ENCODE measurements at regions not wholly inside any gene's neighbourhood (a gene's known extent, or its start where the extent isn't known, plus 50 kb on each side); places are given as distances from the start of the nearest gene placed in this dataset.

DNA sequence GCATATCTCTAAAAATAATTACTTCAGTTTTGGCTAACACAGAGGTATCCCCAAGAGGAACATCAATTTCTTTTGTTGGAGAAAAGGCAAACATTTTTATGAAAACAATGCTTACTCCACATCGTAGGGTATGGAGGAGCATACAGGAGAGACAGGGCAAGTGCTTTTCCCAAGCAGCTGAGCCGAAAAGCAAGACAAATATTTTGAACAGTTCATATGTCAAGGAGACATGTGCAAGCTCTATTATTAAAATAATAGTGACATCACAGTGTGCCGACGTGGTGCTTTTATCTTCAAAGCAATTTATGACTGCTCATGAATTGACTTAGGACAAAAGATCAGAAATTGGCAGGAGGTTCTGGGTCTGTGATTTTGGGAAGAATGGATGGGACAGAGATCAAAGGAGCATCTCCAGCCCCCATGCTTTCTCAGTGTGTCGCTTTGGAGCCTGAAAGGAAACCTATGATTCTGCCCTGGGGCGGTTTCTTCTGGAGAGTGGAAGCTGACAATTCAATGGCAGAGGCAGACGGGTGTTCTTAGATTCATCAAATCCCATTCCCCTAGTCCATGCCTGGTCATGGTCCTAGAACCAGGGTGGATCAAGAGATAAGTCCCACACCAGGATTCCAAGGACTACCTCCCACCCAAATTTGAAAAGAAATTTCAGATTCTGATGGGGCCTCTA lies 97.1 kb downstream of the JCAD start:
- WGBS, 2 experiments (ENCODE audit: insufficient coverage in 2 of 2), result 80 to 85% methylated on average over 6 to 7 of the region's 7 CpGs
- H3K4me3 ChIP-seq (ENCODE audit: extremely low read depth, insufficient read depth, low read length, poor library complexity, severe bottlenecking), result no peak overlapping the region
- H3K36me3 ChIP-seq (ENCODE audit: control insufficient read depth, insufficient read depth, low read length), result no peaks in the 10 kb centered on the region
- H3K9me3 ChIP-seq (ENCODE audit: control insufficient read depth, low read length), result no peaks in the 10 kb centered on the region
- H3K4me1 ChIP-seq (ENCODE audit: control insufficient read depth, insufficient read depth, low read length, poor library complexity, severe bottlenecking), result no peaks in the 10 kb centered on the region
- no peak overlapping the region for H3K27ac ChIP-seq (ENCODE audit: low read depth, low read length, severe bottlenecking)

DNA sequence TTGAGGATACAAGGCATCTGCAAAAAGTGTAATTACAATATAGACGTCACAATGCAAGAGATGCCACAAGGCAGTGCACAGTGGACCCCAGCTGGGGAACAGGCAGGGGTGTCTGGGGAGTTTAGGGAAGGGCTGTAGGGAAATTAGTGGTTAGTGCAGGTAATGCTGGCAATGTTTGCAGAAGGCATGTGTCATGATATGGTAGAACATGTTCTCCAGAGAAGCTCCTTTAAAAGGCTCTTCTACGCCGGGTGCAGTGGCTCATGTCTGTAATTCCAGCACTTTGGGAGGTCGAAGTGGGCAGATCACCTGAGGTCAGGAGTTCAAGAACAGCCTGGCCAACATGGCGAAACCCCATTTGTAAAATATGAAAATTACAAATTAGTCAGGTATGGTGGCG lies 98.0 kb downstream of the JCAD start:
- 92 to 96% methylated on average over 6 of the region's 6 CpGs for WGBS, 2 experiments (ENCODE audit: insufficient coverage in 2 of 2)
- Histone ChIP-seq H3K4me1 (ENCODE audit: control insufficient read depth, insufficient read depth, low read length, poor library complexity, severe bottlenecking) (no peaks in the 10 kb centered on the region), H3K9me3 (ENCODE audit: control insufficient read depth, low read length) (no peaks in the 10 kb centered on the region), H3K4me3 (ENCODE audit: extremely low read depth, insufficient read depth, low read length, poor library complexity, severe bottlenecking) (no peak overlapping the region), H3K27ac (ENCODE audit: low read depth, low read length, severe bottlenecking) (no peak overlapping the region), H3K36me3 (ENCODE audit: control insufficient read depth, insufficient read depth, low read length) (no peaks in the 10 kb centered on the region)

DNA sequence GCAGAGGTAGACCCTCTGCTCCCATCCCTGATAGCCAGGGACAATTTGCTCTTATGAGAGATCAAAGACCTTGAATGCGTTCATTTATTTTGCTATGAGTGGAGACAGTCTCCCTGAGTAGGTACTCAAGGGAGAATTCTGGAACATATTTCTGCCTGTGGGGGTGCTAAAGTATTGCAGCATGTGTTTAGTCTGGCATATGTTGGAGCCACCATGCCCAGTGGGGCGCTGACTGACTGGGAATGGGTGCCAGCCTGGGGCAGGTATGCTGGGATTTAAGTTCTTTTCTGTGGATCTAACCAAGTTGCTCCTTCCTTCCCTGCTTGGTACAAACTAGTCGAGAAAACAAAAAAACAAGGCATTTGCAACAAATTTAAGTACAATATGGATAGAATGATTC lies 99.1 kb downstream of the JCAD start:
- Histone ChIP-seq H3K4me3 (ENCODE audit: extremely low read depth, insufficient read depth, low read length, poor library complexity, severe bottlenecking) (no peak overlapping the region), H3K4me1 (ENCODE audit: control insufficient read depth, insufficient read depth, low read length, poor library complexity, severe bottlenecking) (no peaks in the 10 kb centered on the region), H3K36me3 (ENCODE audit: control insufficient read depth, insufficient read depth, low read length) (no peaks in the 10 kb centered on the region), H3K9me3 (ENCODE audit: control insufficient read depth, low read length) (no peaks in the 10 kb centered on the region), H3K27ac (ENCODE audit: low read depth, low read length, severe bottlenecking) (no peak overlapping the region)
- WGBS, 2 experiments (ENCODE audit: insufficient coverage in 2 of 2), result 100% methylated on average over 2 of the region's 3 CpGs

DNA sequence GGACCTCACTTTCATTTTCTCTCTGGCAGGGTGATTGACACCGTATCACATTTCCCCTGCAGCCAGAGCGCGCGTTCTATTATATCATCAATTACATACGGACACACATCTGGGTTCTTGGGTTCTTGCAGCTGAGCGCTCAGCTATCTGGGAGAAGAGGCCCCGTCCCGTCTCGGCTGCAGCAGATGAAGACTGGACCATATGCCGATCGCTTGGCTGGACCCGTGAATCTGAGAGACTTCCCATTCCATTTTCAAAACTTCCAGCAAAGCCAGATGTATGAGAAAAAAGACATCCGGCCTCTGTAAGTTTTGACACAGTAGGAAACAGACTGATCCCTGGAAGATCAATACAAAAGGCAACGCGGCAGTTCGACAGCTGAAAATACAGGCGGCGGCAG lies 99.8 kb downstream of the JCAD start:
- no peaks in the 10 kb centered on the region for H3K36me3 ChIP-seq (ENCODE audit: control insufficient read depth, insufficient read depth, low read length)
- H3K4me3 ChIP-seq (ENCODE audit: extremely low read depth, insufficient read depth, low read length, poor library complexity, severe bottlenecking), result no peak overlapping the region
- H3K27ac ChIP-seq (ENCODE audit: low read depth, low read length, severe bottlenecking), result no peak overlapping the region
- no peaks in the 10 kb centered on the region for H3K4me1 ChIP-seq (ENCODE audit: control insufficient read depth, insufficient read depth, low read length, poor library complexity, severe bottlenecking)
- WGBS, 2 experiments (ENCODE audit: insufficient coverage in 2 of 2), result 91 to 94% methylated on average over 14 to 15 of the region's 18 CpGs
- no peaks in the 10 kb centered on the region for H3K9me3 ChIP-seq (ENCODE audit: control insufficient read depth, low read length)

DNA sequence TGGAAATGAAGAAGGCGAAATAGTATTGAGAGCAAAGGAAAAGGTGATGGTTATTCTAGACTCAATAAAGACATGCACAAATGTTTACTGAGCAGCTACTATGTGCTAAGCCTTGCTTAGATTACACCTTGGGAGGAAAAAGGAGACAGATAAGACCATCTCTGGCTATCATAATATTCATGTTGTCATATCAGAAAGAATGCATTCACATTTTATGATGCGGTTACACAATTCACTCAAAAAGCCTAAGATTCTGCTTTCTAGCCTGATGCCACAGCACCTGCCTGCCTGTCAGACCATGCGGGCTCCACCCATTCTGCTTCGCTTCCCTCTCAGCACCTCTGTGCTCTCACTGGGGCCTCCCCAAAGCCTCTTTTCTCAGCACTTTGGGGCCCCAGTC lies 100.9 kb downstream of the JCAD start:
- WGBS, 2 experiments (ENCODE audit: insufficient coverage in 2 of 2), result 91 to 100% methylated on average over 1 to 4 of the region's 4 CpGs
- Histone ChIP-seq H3K4me1 (ENCODE audit: control insufficient read depth, insufficient read depth, low read length, poor library complexity, severe bottlenecking) (no peaks in the 10 kb centered on the region), H3K27ac (ENCODE audit: low read depth, low read length, severe bottlenecking) (no peak overlapping the region), H3K4me3 (ENCODE audit: extremely low read depth, insufficient read depth, low read length, poor library complexity, severe bottlenecking) (no peak overlapping the region), H3K9me3 (ENCODE audit: control insufficient read depth, low read length) (no peaks in the 10 kb centered on the region), H3K36me3 (ENCODE audit: control insufficient read depth, insufficient read depth, low read length) (no peaks in the 10 kb centered on the region)

DNA sequence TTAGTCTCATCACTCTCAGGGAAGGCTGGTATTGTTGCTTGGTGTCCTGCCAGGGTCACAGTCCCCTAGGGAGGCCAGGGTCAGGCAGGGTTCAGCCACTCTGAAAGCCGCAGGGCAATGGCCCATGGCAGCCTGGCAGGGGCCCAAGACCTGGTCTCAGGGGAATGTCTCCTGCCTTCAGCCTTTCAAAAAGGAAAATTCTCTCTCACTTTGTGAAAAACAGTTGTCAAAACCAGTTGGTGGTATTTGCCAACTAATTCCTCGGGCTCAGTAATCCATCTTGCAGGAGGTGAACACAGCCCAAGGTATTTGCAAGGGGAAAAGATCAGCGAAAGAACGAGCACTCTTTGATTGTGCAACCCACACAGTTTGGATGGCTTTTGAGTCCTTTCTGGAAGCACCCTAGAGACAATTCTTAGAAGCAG lies 101.5 kb downstream of the JCAD start:
- no peaks in the 10 kb centered on the region for H3K4me1 ChIP-seq (ENCODE audit: control insufficient read depth, insufficient read depth, low read length, poor library complexity, severe bottlenecking)
- no peak overlapping the region for H3K27ac ChIP-seq (ENCODE audit: low read depth, low read length, severe bottlenecking)
- WGBS, 2 experiments (ENCODE audit: insufficient coverage in 2 of 2), result 75 to 82% methylated on average over 4 of the region's 4 CpGs
- no peaks in the 10 kb centered on the region for H3K9me3 ChIP-seq (ENCODE audit: control insufficient read depth, low read length)
- H3K36me3 ChIP-seq (ENCODE audit: control insufficient read depth, insufficient read depth, low read length), result no peaks in the 10 kb centered on the region
- H3K4me3 ChIP-seq (ENCODE audit: extremely low read depth, insufficient read depth, low read length, poor library complexity, severe bottlenecking), result no peak overlapping the region

DNA sequence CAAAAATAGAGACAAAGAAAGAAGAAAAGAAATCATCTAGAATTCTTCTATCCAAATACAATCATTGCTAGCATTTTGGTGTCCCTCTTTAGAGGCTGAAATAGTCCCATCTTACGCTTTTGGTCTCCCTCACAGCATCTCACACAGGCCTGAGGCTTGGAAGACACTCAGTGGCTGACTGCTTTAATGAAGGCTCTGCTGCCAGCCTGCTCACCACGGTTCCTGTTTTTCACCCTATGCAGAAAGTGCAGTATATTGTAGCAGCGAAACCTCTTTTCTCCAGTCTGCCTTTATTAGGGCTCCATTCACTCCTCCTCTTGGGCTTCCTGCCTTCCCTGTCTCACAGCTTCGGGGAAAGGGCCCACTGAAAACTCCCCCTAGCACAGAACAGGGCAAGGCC lies 102.2 kb downstream of the JCAD start:
- Histone ChIP-seq H3K9me3 (ENCODE audit: control insufficient read depth, low read length) (no peaks in the 10 kb centered on the region), H3K27ac (ENCODE audit: low read depth, low read length, severe bottlenecking) (no peak overlapping the region), H3K36me3 (ENCODE audit: control insufficient read depth, insufficient read depth, low read length) (no peaks in the 10 kb centered on the region), H3K4me3 (ENCODE audit: extremely low read depth, insufficient read depth, low read length, poor library complexity, severe bottlenecking) (no peak overlapping the region), H3K4me1 (ENCODE audit: control insufficient read depth, insufficient read depth, low read length, poor library complexity, severe bottlenecking) (no peaks in the 10 kb centered on the region)
- 81 to 96% methylated on average over 3 of the region's 4 CpGs for WGBS, 2 experiments (ENCODE audit: insufficient coverage in 2 of 2)

DNA sequence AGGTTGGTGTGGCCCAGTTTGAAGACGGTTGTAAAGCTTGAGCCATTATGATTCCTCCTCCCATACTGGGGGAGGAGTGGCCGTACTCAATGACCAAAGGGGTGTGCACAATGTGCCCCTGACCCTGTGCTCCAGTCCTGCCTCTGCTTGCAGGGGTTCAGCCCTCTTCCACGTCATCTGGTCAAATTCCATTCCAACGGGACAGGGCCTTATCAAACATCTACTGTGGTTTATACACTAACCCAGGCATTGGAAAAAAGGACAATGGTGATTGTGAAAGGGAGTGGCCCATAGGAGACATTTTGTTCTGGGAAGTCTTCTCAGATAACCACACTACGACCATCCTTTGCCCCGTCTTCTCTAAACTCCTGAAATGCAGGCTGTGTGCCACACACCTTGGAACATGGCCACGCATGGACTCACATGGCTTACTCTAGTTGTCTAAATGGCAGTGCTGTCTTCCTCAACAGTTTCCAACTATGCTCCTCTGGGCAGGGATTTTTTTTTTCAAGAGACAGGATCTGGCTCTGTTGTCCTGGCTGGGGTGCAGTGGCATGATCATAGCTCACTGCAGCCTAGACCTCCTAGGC lies 103.0 kb downstream of the JCAD start:
- no peak overlapping the region for H3K27ac ChIP-seq (ENCODE audit: low read depth, low read length, severe bottlenecking)
- H3K4me1 ChIP-seq (ENCODE audit: control insufficient read depth, insufficient read depth, low read length, poor library complexity, severe bottlenecking), result no peaks in the 10 kb centered on the region
- no peaks in the 10 kb centered on the region for H3K36me3 ChIP-seq (ENCODE audit: control insufficient read depth, insufficient read depth, low read length)
- no peak overlapping the region for H3K4me3 ChIP-seq (ENCODE audit: extremely low read depth, insufficient read depth, low read length, poor library complexity, severe bottlenecking)
- WGBS, 2 experiments (ENCODE audit: insufficient coverage in 2 of 2), result 90 to 97% methylated on average over 5 to 6 of the region's 7 CpGs
- H3K9me3 ChIP-seq (ENCODE audit: control insufficient read depth, low read length), result no peaks in the 10 kb centered on the region

DNA sequence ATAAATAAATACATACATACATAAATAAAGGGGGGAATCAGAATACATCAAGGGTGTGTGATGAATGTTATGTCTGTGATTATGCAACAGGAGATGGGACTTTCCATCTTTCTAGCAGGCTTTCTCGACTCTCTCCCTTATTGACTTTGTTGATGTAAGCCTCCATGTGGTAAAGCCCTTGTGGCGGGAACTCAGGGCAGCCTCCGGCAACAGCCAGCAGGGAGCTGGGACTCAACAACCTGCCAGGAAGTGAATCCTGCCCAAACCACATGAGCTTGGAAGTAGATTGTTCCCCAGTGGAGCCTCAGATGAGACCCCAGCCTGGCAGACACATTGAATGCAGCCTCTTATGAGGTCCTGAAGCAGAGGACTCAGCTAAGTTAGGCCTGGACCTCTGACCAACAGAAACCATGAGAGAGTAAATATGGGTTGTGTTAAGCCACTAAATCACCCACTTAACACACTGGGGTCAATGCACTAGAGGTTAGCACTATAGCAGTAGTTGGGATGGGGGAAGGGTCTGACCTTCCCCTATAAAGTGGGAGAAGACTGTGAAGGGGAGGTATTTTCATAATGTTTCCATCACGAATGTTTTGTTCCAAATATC lies 104.0 kb downstream of the JCAD start:
- Histone ChIP-seq H3K36me3 (ENCODE audit: control insufficient read depth, insufficient read depth, low read length) (no peaks in the 10 kb centered on the region), H3K4me3 (ENCODE audit: extremely low read depth, insufficient read depth, low read length, poor library complexity, severe bottlenecking) (no peak overlapping the region), H3K27ac (ENCODE audit: low read depth, low read length, severe bottlenecking) (no peak overlapping the region), H3K9me3 (ENCODE audit: control insufficient read depth, low read length) (no peaks in the 10 kb centered on the region), H3K4me1 (ENCODE audit: control insufficient read depth, insufficient read depth, low read length, poor library complexity, severe bottlenecking) (no peaks in the 10 kb centered on the region)
- 70 to 83% methylated on average over 1 to 2 of the region's 4 CpGs for WGBS, 2 experiments (ENCODE audit: insufficient coverage in 2 of 2)

DNA sequence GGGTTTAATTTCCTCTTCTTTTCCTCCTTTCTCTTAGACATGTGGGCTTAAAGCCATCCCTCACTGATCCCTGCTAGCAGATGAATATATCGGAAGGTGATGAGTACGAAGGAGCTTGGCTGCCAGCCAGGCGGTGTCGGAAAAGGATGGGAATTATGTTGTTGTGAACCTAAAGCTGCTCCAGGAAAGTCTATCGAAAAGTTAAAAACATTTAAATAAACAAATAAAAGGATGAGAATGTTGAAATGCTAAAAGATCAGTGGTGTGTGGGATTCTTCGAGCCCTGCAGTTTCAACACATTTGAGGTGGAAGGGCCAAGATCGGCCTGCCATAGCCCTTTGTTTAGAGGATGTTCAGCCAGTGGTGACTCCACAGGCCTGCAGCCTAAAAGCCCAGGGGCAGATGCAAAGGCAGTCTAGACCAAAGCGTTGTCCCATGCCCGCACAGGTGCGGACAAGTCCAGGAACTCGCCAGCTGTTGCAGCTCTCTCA lies 107.9 kb downstream of the JCAD start:
- Histone ChIP-seq H3K27ac (ENCODE audit: low read depth, low read length, severe bottlenecking) (no peak overlapping the region), H3K9me3 (ENCODE audit: control insufficient read depth, low read length) (no peaks in the 10 kb centered on the region), H3K4me3 (ENCODE audit: extremely low read depth, insufficient read depth, low read length, poor library complexity, severe bottlenecking) (no peak overlapping the region), H3K4me1 (ENCODE audit: control insufficient read depth, insufficient read depth, low read length, poor library complexity, severe bottlenecking) (peaks cover 3% of the 10 kb centered on the region), H3K36me3 (ENCODE audit: control insufficient read depth, insufficient read depth, low read length) (no peaks in the 10 kb centered on the region)
- 87 to 94% methylated on average over 6 of the region's 11 CpGs for WGBS, 2 experiments (ENCODE audit: insufficient coverage in 2 of 2)

DNA sequence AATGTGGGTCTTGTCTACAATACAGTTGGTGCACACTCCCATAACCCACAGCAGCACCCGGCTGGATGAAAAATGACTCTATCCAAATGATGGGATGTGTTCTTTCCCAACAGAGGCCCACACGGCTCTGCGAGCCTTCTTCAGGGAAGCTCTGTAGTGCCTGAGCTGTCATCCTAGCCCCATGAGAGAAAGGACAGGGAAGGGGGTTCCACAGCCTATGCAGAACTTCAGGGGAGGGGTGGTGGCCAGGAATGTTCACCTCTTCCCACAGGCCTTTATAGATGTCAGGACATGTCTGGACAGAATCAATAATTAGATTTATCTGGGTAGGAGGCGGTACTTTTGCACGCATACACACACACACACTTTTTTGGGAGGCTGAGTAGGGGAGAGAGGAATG lies 109.0 kb downstream of the JCAD start:
- Histone ChIP-seq H3K9me3 (ENCODE audit: control insufficient read depth, low read length) (no peaks in the 10 kb centered on the region), H3K4me1 (ENCODE audit: control insufficient read depth, insufficient read depth, low read length, poor library complexity, severe bottlenecking) (peaks cover 3% of the 10 kb centered on the region), H3K4me3 (ENCODE audit: extremely low read depth, insufficient read depth, low read length, poor library complexity, severe bottlenecking) (no peak overlapping the region), H3K27ac (ENCODE audit: low read depth, low read length, severe bottlenecking) (no peak overlapping the region), H3K36me3 (ENCODE audit: control insufficient read depth, insufficient read depth, low read length) (no peaks in the 10 kb centered on the region)
- 95 to 100% methylated on average over 2 of the region's 5 CpGs for WGBS, 2 experiments (ENCODE audit: insufficient coverage in 2 of 2)
